ENCODE measurements at regions not wholly inside any gene's neighbourhood (a gene's known extent, or its start where the extent isn't known, plus 50 kb on each side); places are given as distances from the start of the nearest gene placed in this dataset.

DNA sequence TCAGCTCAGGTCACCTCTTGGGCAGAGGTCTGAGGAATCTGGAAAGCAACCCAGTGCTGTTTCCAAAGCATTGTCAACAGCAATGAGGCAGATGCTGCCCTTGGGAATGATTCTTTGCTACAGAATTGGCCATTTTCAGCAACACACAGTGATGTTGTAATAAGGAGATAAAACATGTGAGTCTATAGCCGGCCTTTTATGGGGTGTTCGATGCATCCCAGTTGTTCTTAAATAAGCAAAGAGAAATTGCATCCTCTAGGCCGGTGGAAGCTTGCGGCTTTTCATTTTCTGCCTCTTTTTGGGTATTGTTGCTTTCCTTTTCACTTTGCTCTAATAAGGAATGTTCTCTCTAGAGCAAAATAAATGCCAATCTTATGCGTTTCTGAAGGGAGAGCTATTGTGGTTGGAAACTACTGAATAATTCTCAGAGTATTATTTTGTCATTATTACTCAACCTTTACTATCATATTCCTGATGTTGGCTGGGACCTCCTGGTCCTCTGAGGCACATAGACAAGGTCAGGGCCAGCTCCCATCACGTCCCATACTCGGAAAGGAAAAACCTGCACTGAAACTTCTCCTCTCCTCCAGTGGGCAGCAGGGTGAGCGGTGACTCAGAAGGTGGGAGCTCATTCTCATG is 214.2 kb downstream of the CDH26 start:
- Histone ChIP-seq H3K4me3 (ENCODE audit: low read length in 3 of 3) (no peak overlapping the region), H3K27ac (ENCODE audit: low read depth in 2 of 2, low read length in 2 of 2) (no peak overlapping the region), H3K36me3 (ENCODE audit: control insufficient read depth in 2 of 3, insufficient read depth in 3 of 3, low read length in 3 of 3) (no peaks in the 10 kb centered on the region), H3K27me3 (ENCODE audit: control insufficient read depth, insufficient read depth, low read length) (no peaks in the 10 kb centered on the region), H3K9me3 (ENCODE audit: control insufficient read depth in 2 of 3, insufficient read depth in 1 of 3, low read length in 3 of 3) (peaks cover 0 to 5% (median 0%) of the 10 kb centered on the region in 3 donors), H3K4me1 (ENCODE audit: control insufficient read depth in 2 of 3, insufficient read depth in 2 of 3, low read depth in 1 of 3, low read length in 3 of 3) (no peaks in the 10 kb centered on the region), H3K9ac (ENCODE audit: low read length in 3 of 3) (no peak overlapping the region)
- intact Hi-C loops (cut with DNase I) = no loop called here
- TF ChIP-seq, protein P1, sequence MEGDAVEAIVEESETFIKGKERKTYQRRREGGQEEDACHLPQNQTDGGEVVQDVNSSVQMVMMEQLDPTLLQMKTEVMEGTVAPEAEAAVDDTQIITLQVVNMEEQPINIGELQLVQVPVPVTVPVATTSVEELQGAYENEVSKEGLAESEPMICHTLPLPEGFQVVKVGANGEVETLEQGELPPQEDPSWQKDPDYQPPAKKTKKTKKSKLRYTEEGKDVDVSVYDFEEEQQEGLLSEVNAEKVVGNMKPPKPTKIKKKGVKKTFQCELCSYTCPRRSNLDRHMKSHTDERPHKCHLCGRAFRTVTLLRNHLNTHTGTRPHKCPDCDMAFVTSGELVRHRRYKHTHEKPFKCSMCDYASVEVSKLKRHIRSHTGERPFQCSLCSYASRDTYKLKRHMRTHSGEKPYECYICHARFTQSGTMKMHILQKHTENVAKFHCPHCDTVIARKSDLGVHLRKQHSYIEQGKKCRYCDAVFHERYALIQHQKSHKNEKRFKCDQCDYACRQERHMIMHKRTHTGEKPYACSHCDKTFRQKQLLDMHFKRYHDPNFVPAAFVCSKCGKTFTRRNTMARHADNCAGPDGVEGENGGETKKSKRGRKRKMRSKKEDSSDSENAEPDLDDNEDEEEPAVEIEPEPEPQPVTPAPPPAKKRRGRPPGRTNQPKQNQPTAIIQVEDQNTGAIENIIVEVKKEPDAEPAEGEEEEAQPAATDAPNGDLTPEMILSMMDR (IDR thresholded peaks at IDR 0.05; ENCODE audit: borderline replicate concordance, extremely low read depth, insufficient read depth) = no peak
- DNase-seq (peak in 2 of 5 donors; percentile 4 to 45), FAIRE-seq (no peak)

DNA sequence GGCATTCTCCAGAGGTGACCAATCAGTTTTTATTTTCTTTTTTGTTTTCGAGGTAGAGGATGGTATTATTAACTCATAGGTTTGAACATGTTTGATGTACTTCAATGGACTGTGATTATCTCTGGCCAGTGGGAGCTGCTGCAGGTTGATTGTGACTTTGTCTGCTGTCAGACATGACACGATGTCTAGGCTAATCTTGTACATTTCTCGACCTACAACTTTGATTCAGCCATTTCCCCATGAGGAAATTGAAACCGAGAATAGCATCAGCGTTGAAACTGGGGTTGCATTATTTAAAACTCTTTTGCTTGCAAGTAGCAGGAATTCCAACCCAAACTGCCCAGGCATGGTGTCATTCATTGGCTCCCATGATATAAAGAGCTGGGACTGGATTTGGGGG is 218.9 kb downstream of the CDH26 start:
- TF ChIP-seq, protein P1 (IDR thresholded peaks at IDR 0.05; ENCODE audit: borderline replicate concordance, extremely low read depth, insufficient read depth) = no peak
- no peaks in the 10 kb centered on the region for H3K27me3 ChIP-seq (ENCODE audit: control insufficient read depth, insufficient read depth, low read length)
- intact Hi-C loops (cut with DNase I) = no loop called here
- no peak overlapping the region for H3K27ac ChIP-seq (ENCODE audit: low read depth in 2 of 2, low read length in 2 of 2)
- H3K4me3 ChIP-seq (ENCODE audit: low read length in 3 of 3) = no peak overlapping the region
- DNase-seq = no peak
- H3K9ac ChIP-seq (ENCODE audit: low read length in 3 of 3) = no peak overlapping the region
- H3K4me1 ChIP-seq (ENCODE audit: control insufficient read depth in 2 of 3, insufficient read depth in 2 of 3, low read depth in 1 of 3, low read length in 3 of 3) = no peaks in the 10 kb centered on the region
- peaks cover 0 to 5% (median 0%) of the 10 kb centered on the region in 3 donors for H3K9me3 ChIP-seq (ENCODE audit: control insufficient read depth in 2 of 3, insufficient read depth in 1 of 3, low read length in 3 of 3)
- FAIRE-seq = no peak
- no peaks in the 10 kb centered on the region for H3K36me3 ChIP-seq (ENCODE audit: control insufficient read depth in 2 of 3, insufficient read depth in 3 of 3, low read length in 3 of 3)

DNA sequence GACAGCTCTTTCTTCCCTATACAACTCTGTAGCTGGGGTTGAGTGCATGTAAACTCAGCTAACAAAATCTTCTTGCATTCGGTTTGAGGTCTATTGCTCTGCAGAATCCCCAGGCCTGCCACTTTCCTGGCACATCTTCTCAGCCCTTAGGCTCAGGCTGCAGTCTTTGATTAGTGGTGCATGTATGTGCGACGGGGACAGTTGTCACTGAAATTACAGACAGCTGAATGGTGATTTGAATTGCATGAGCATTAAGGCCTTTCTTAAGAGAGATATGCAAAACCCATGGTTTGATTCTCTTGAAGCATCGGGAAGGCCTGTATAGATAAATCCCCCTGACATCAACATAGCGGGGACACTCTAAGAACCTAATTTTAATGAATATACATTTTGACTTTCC is 222.8 kb downstream of the CDH26 start:
- peak in 1 of 5 donors; percentile 9 for DNase-seq
- H3K4me1 ChIP-seq (ENCODE audit: control insufficient read depth in 2 of 3, insufficient read depth in 2 of 3, low read depth in 1 of 3, low read length in 3 of 3) = no peaks in the 10 kb centered on the region
- H3K27me3 ChIP-seq (ENCODE audit: control insufficient read depth, insufficient read depth, low read length) = no peaks in the 10 kb centered on the region
- no peak overlapping the region for H3K27ac ChIP-seq (ENCODE audit: low read depth in 2 of 2, low read length in 2 of 2)
- no peak overlapping the region for H3K4me3 ChIP-seq (ENCODE audit: low read length in 3 of 3)
- H3K9ac ChIP-seq (ENCODE audit: low read length in 3 of 3) = no peak overlapping the region
- peaks cover 0 to 4% (median 4%) of the 10 kb centered on the region in 3 donors for H3K9me3 ChIP-seq (ENCODE audit: control insufficient read depth in 2 of 3, insufficient read depth in 1 of 3, low read length in 3 of 3)
- TF ChIP-seq, protein P1 (IDR thresholded peaks at IDR 0.05; ENCODE audit: borderline replicate concordance, extremely low read depth, insufficient read depth) = no peak
- FAIRE-seq = no peak
- H3K36me3 ChIP-seq (ENCODE audit: control insufficient read depth in 2 of 3, insufficient read depth in 3 of 3, low read length in 3 of 3) = no peaks in the 10 kb centered on the region
- intact Hi-C loops (cut with DNase I) = no loop called here

DNA sequence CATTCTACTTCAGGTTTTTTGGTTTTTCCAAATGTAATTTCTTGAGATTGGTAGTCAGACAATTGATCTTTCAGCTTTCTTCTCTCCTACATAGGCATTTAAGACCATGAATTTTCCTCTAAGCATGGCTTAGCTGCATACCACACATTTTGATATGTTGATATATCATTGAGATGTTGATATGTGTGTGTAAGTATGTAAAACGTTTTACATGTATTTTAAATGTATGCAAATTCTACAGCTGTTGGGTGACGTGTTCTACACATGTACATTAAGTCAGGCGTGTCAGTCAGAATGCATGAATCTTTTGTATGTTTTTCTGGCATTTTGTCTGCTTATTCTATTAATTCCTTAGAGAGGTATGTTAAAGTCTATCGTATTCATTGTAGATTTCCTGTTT is 228.2 kb downstream of the CDH26 start:
- DNase-seq (no peak), FAIRE-seq (no peak)
- no peak overlapping the region for H3K9ac ChIP-seq (ENCODE audit: low read length in 3 of 3)
- no peaks in the 10 kb centered on the region for H3K27me3 ChIP-seq (ENCODE audit: control insufficient read depth, insufficient read depth, low read length)
- TF ChIP-seq, protein P1 (IDR thresholded peaks at IDR 0.05; ENCODE audit: borderline replicate concordance, extremely low read depth, insufficient read depth) = no peak
- peaks cover 0 to 4% (median 4%) of the 10 kb centered on the region in 3 donors for H3K9me3 ChIP-seq (ENCODE audit: control insufficient read depth in 2 of 3, insufficient read depth in 1 of 3, low read length in 3 of 3)
- H3K36me3 ChIP-seq (ENCODE audit: control insufficient read depth in 2 of 3, insufficient read depth in 3 of 3, low read length in 3 of 3) = no peaks in the 10 kb centered on the region
- H3K4me3 ChIP-seq (ENCODE audit: low read length in 3 of 3) = no peak overlapping the region
- no peaks in the 10 kb centered on the region for H3K4me1 ChIP-seq (ENCODE audit: control insufficient read depth in 2 of 3, insufficient read depth in 2 of 3, low read depth in 1 of 3, low read length in 3 of 3)
- no peak overlapping the region for H3K27ac ChIP-seq (ENCODE audit: low read depth in 2 of 2, low read length in 2 of 2)
- intact Hi-C loops (cut with DNase I) = no loop called here

Measured in kidney (tissue), 13 donors.